T-helper 1 cell treated with Interleukin-12 subunit alpha and Interleukin-12 subunit beta and Interleukin-4 antibody, amounts not matched to agents 30 μg/mL and 1 μg/mL, for 36 hours (primary cell): ENCODE measurements at regions not wholly inside any gene's neighbourhood (a gene's known extent, or its start where the extent isn't known, plus 50 kb on each side); places are given as distances from the start of the nearest gene placed in this dataset.

Source experiments
- H3K27ac Mint-ChIP-seq: one replicate; pipeline ENCODE4 v1.8.0; 2021; ENCODE audit warnings: mild to moderate bottlenecking, mixed read lengths
- H3K27me3 Mint-ChIP-seq: one replicate; pipeline ENCODE4 v1.8.0; 2021; ENCODE audit warnings: low read depth, mixed read lengths
- H3K36me3 Mint-ChIP-seq: one replicate; pipeline ENCODE4 v1.8.0; 2021; ENCODE audit warnings: low read depth, mixed read lengths
- H3K4me1 Mint-ChIP-seq: one replicate; pipeline ENCODE4 v1.8.0; 2021; ENCODE audit warnings: low read depth, mixed read lengths
- H3K4me3 Mint-ChIP-seq: one replicate; pipeline ENCODE4 v1.8.0; 2021; ENCODE audit warnings: mild to moderate bottlenecking, moderate library complexity, mixed read lengths
- H3K9me3 Mint-ChIP-seq: one replicate; pipeline ENCODE4 v1.8.0; 2021; ENCODE audit warnings: mixed read lengths

DNA sequence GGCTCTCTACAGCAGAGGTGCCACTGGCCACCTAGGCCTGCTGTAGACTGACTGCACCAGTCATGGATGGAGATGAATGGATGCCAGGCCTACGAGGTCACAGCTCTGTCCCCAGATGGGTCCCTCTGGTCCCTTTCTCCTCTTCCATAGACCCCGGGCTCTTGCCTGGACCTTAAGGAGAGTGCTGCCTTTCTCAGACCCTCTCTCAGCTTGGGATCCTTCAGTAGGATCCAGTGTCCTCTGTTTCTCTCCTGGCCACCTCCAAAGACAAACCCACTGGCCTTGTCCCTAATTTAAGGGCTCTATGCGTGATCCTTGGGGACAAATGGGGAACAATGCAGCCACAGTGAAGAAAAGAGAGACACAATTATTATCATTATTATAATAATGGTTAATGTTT is 189.3 kb upstream of the C16orf82 start:
- H3K36me3 Mint-ChIP-seq = no peaks in the 10 kb centered on the region
- H3K4me3 Mint-ChIP-seq = no peak overlapping the region
- no peaks in the 10 kb centered on the region for H3K27me3 Mint-ChIP-seq
- no peaks in the 10 kb centered on the region for H3K9me3 Mint-ChIP-seq
- H3K4me1 Mint-ChIP-seq = no peaks in the 10 kb centered on the region
- H3K27ac Mint-ChIP-seq = no peak overlapping the region

DNA sequence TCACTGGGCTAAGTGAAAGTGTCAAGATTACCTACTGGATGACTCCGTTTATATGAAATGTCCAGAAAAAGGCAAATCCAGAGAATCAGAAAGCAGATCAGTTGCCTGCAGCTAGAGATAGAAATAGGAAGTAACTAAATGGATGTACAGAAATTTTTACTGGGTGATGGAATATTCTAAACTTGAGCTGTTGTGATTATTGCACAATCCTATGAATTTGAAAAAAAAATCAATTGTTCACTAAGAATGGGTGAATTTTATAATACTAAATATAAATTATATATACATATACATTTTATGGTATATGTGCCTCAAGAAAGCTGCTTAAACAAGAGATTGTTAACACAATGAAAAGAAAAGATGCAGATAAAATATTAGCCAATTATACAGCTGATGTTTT is 181.1 kb upstream of the C16orf82 start:
- Mint-ChIP-seq H3K9me3 (no peaks in the 10 kb centered on the region), H3K27me3 (peaks cover 3% of the 10 kb centered on the region), H3K36me3 (no peaks in the 10 kb centered on the region), H3K4me3 (no peak overlapping the region), H3K4me1 (no peaks in the 10 kb centered on the region), H3K27ac (no peak overlapping the region)

- no peaks in the 10 kb centered on the region for H3K36me3 Mint-ChIP-seq
- H3K4me3 Mint-ChIP-seq = no peak overlapping the region
- H3K9me3 Mint-ChIP-seq = no peaks in the 10 kb centered on the region
- H3K4me1 Mint-ChIP-seq = no peaks in the 10 kb centered on the region
- no peak overlapping the region for H3K27ac Mint-ChIP-seq
- peaks cover 3% of the 10 kb centered on the region for H3K27me3 Mint-ChIP-seq
Observed at GRCh38 chr16:26889740-26890139, 177.0 kb upstream of the C16orf82 start.

DNA sequence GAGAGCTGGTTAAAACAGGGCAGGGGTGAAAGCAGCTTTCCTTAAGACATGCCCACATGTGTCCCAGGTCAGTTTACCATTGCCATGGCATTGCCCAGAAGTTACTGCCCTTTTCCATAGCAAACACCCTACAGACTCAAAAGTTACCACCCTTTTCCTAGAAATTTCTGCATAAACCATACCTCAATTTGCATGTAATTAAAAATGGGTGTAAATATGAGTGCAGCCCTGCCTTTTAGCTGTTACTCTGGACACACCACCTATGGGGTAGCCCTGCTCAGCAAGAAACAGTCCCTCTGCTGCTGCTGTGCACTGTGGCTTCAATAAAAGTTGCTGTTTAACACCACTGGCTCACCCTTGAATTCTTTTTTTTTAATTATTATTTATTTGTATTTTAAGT is 168.5 kb upstream of the C16orf82 start:
- Mint-ChIP-seq H3K36me3 (no peaks in the 10 kb centered on the region), H3K4me3 (no peak overlapping the region), H3K9me3 (no peaks in the 10 kb centered on the region), H3K27me3 (peaks cover 14% of the 10 kb centered on the region), H3K4me1 (no peaks in the 10 kb centered on the region), H3K27ac (no peak overlapping the region)

GRCh38 chr16:26901196-26901861 is 165.4 kb upstream of the C16orf82 start:
- Mint-ChIP-seq H3K4me3 (no peak overlapping the region), H3K27ac (no peak overlapping the region), H3K36me3 (no peaks in the 10 kb centered on the region), H3K27me3 (peaks cover 9% of the 10 kb centered on the region), H3K9me3 (no peaks in the 10 kb centered on the region), H3K4me1 (no peaks in the 10 kb centered on the region)

DNA sequence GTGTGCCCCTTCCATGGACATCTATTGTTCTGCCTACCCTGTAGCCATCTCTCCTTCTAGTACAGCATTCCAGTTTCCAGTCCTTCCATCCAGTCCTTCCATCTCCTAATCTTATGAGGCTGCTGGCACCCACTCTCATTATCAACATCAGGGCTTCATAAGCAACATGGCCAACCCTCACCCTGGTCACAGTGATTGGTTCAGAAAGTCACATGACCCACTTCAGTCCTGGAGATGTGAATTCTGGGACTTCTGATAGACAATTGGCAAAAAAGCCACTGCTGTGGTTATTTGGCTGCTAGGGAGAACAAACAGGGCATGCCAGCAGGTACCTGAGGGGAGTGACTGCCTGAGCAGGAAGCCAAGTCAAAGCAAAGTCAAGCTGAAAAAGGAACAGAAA is 164.7 kb upstream of the C16orf82 start:
- Mint-ChIP-seq H3K4me3 (no peak overlapping the region), H3K4me1 (no peaks in the 10 kb centered on the region), H3K27me3 (peaks cover 9% of the 10 kb centered on the region), H3K9me3 (no peaks in the 10 kb centered on the region), H3K36me3 (no peaks in the 10 kb centered on the region), H3K27ac (no peak overlapping the region)

GRCh38 chr16:26905336-26905735 is 161.4 kb upstream of the C16orf82 start:
- Mint-ChIP-seq H3K9me3 (no peaks in the 10 kb centered on the region), H3K4me1 (no peaks in the 10 kb centered on the region), H3K36me3 (no peaks in the 10 kb centered on the region), H3K27ac (no peak overlapping the region), H3K4me3 (no peak overlapping the region), H3K27me3 (peaks cover 10% of the 10 kb centered on the region)

- Mint-ChIP-seq H3K27ac (no peak overlapping the region), H3K9me3 (no peaks in the 10 kb centered on the region), H3K4me1 (no peaks in the 10 kb centered on the region), H3K4me3 (no peak overlapping the region), H3K27me3 (peaks cover 6% of the 10 kb centered on the region), H3K36me3 (no peaks in the 10 kb centered on the region)
Observed at GRCh38 chr16:26909623-26910022, 157.1 kb upstream of the C16orf82 start.

DNA sequence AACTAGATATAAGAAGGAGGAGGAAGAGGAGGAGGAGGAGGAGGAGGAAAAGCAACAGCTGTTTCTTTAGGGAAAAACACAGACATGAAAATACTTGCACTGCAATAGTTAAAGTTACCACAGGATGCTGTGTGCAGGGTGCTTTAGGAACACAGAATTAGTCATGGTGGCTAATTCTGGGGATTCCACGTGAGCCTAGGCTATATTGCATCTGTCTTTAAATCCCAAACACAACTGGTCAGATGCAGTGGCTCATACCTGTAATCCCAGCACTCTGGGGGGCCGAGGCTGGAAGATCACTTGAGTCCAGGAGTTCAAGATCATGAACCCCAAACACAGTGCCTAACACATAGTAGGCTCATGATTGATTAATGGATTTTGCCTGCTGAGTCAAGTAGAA is 155.3 kb upstream of the C16orf82 start:
- no peak overlapping the region for H3K4me3 Mint-ChIP-seq
- no peaks in the 10 kb centered on the region for H3K9me3 Mint-ChIP-seq
- no peak overlapping the region for H3K27ac Mint-ChIP-seq
- H3K27me3 Mint-ChIP-seq = peaks cover 6% of the 10 kb centered on the region
- no peaks in the 10 kb centered on the region for H3K36me3 Mint-ChIP-seq
- H3K4me1 Mint-ChIP-seq = no peaks in the 10 kb centered on the region

GRCh38 chr16:26913851-26914250 is 152.9 kb upstream of the C16orf82 start:
- no peaks in the 10 kb centered on the region for H3K4me1 Mint-ChIP-seq
- H3K27ac Mint-ChIP-seq = no peak overlapping the region
- no peaks in the 10 kb centered on the region for H3K36me3 Mint-ChIP-seq
- H3K9me3 Mint-ChIP-seq = no peaks in the 10 kb centered on the region
- H3K27me3 Mint-ChIP-seq = peaks cover 6% of the 10 kb centered on the region
- no peak overlapping the region for H3K4me3 Mint-ChIP-seq

DNA sequence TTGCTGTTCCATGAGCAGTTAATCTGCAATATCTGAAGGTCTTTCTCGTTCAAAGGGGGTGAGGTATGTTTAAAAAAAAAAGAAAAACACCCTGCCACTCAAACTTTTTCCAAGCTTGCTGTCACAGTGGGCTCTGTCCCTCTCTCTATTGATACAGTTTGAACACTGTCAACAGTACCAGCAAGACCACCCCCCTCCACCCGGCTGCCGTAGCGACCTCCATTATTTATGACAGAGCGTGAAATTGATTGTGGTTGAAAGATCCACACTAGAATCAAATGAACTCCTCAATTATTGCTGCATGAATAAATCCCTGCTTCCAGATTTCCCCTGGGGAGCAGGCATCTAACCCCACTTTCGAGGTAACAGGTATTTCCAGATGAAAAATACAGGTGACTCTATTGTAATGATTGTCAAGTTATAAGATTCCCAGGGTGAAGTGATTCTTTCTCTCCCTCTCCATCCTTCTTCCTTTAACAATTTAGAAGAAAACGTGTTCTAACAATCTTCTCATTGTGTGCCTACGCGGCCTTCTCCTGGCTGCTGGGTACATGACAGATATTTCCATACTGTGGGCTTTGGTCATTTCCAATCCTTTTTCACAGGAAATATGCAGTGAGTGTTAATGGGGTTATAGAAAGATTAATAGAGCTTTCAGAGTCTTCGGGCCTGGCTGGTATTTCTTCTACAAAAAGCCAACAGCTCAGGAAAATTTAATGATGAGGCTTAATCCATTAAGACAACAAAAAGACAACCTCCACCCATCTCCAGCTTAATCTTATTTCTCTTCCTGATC is 135.7 kb upstream of the C16orf82 start:
- Mint-ChIP-seq H3K9me3 (peaks cover 9% of the 10 kb centered on the region), H3K36me3 (no peaks in the 10 kb centered on the region), H3K27me3 (no peaks in the 10 kb centered on the region), H3K4me3 (no peak overlapping the region), H3K27ac (no peak overlapping the region), H3K4me1 (no peaks in the 10 kb centered on the region)

DNA sequence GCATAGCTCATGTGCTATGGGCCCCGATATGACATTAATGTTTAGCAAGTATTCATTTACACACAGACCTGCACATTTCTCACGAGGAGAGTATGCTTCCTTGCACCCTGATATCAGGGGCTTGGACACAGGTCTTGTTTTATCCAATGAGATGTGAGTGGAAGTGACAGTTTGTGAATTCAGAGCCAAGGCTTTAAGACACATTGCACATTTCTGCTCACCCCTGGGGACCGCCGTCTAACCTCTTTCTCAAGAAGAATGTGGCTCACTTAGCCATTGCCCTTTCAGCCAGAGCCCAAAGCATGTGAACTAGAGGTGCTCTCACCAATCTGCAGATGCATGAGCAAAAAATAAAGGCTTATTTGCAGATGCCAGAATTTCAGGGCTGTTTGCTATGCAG is 116.1 kb upstream of the C16orf82 start:
- no peaks in the 10 kb centered on the region for H3K4me1 Mint-ChIP-seq
- H3K27ac Mint-ChIP-seq = no peak overlapping the region
- H3K4me3 Mint-ChIP-seq = no peak overlapping the region
- peaks cover 4% of the 10 kb centered on the region for H3K27me3 Mint-ChIP-seq
- H3K36me3 Mint-ChIP-seq = no peaks in the 10 kb centered on the region
- no peaks in the 10 kb centered on the region for H3K9me3 Mint-ChIP-seq

DNA sequence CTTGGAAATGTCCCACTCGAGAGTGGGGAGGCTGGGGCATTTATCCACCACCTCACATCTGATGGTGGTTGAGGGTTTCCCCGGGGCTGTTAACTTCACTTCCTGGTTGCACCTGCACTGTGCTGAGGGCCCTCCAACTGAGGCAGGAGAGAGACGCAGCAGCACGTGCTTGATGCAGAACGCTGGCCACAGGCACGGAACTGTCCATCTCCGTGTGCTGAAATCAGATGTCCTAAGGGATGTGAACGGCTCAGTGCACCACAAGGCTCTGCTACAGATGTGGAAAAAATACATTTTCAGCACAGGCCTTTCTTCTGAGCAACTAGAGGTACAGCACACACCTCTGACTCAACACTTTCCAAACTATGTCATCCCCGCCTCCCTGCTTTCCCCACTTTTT is 114.8 kb upstream of the C16orf82 start:
- Mint-ChIP-seq H3K9me3 (no peaks in the 10 kb centered on the region), H3K4me1 (no peaks in the 10 kb centered on the region), H3K36me3 (no peaks in the 10 kb centered on the region), H3K27ac (no peak overlapping the region), H3K27me3 (peaks cover 4% of the 10 kb centered on the region), H3K4me3 (no peak overlapping the region)

DNA sequence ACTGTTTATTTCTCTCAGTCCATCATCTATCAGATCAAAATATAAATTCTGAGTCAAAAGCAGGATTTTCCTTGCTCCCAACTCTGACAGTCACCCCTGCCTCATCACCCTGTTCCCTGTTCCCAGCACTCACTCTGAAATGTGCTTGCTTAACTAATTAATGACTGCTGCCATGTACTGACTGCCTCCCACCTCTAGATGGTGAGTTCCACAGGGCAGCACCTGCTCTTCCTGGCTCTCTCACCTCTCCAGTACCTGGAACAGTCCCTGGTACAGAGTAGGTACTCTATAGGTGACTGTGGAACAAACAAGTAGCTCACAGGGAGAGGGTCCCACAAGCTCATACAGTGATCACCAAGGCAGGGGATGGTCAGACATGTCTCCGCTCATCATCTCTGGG is 114.3 kb upstream of the C16orf82 start:
- Mint-ChIP-seq H3K27ac (no peak overlapping the region), H3K4me3 (no peak overlapping the region), H3K4me1 (no peaks in the 10 kb centered on the region), H3K36me3 (no peaks in the 10 kb centered on the region), H3K9me3 (no peaks in the 10 kb centered on the region), H3K27me3 (peaks cover 4% of the 10 kb centered on the region)

- no peaks in the 10 kb centered on the region for H3K9me3 Mint-ChIP-seq
- H3K4me3 Mint-ChIP-seq = no peak overlapping the region
Observed at GRCh38 chr16:26957283-26957859, 109.4 kb upstream of the C16orf82 start.

More at GRCh38 chr16:26957283-26957859, 109.4 kb upstream of the C16orf82 start:
- no peaks in the 10 kb centered on the region for H3K4me1 Mint-ChIP-seq
- H3K36me3 Mint-ChIP-seq = no peaks in the 10 kb centered on the region
- no peak overlapping the region for H3K27ac Mint-ChIP-seq
- H3K27me3 Mint-ChIP-seq = peaks cover 3% of the 10 kb centered on the region
